ENCODE measurements at regions not wholly inside any gene's neighbourhood (a gene's known extent, or its start where the extent isn't known, plus 50 kb on each side); places are given as distances from the start of the nearest gene placed in this dataset.

DNA sequence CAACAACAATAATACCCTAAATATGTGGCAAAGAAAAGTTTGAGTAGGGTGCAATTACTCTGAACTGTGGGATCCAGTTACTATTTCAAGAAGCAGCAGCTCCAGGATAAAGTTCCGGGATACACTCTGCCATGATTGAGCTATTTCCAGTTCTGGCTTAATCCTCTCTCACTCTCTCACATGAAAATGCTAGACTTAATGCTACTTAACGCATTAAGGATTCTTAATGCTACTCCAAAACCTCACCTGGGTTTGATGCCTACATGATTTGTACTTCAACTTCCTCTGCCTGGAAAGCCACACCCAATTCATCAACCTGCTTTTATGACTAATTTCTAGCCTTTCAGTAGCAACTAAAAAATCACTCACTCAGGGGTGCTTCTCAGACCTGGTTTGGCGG is 151.1 kb upstream of the HNMT start:
- Histone ChIP-seq H3K27ac (ENCODE audit: low read depth, low read length) (no peak overlapping the region), H2BK12ac (ENCODE audit: low read length) (no peak overlapping the region), H3K79me2 (ENCODE audit: control insufficient read depth, insufficient read depth, low read length, poor library complexity) (no peaks in the 10 kb centered on the region), H3K4me2 (ENCODE audit: low read length) (no peak overlapping the region), H3K4me3 (ENCODE audit: low read depth, low read length) (no peak overlapping the region), H3K27me3 (ENCODE audit: insufficient read depth, low read length) (no peaks in the 10 kb centered on the region), H3K14ac (ENCODE audit: low read length) (no peak overlapping the region), H3K9me3 (ENCODE audit: insufficient read depth, low read depth, low read length) (no peaks in the 10 kb centered on the region), H2BK5ac (ENCODE audit: low read depth, low read length, poor library complexity) (no peak overlapping the region), H3K18ac (ENCODE audit: low read length) (no peak overlapping the region), H3K4ac (ENCODE audit: low read depth, low read length) (no peak overlapping the region), H3K79me1 (ENCODE audit: low read length) (no peaks in the 10 kb centered on the region), H3K36me3 (ENCODE audit: control insufficient read depth in 1 of 2, insufficient read depth in 2 of 2, low read length in 2 of 2) (no peaks in the 10 kb centered on the region), H2BK120ac (ENCODE audit: insufficient read depth, low read length, poor library complexity) (no peak overlapping the region), H3K23ac (ENCODE audit: low read length) (no peak overlapping the region), H3K4me1 (ENCODE audit: control insufficient read depth in 1 of 2, insufficient read depth in 2 of 2, low read length in 2 of 2) (no peaks in the 10 kb centered on the region), H4K12ac (ENCODE audit: low read depth, low read length) (no peak overlapping the region), H2AK5ac (ENCODE audit: low read length) (no peak overlapping the region), H4K91ac (ENCODE audit: low read depth, low read length) (no peak overlapping the region), H4K8ac (ENCODE audit: low read depth, low read length) (no peak overlapping the region), H2AFZ (ENCODE audit: insufficient read depth, low read length, poor library complexity) (no peak overlapping the region), H3K9ac (ENCODE audit: low read length) (no peak overlapping the region)
- no CpG with 5 or more reads among the region's 3 CpGs for WGBS (ENCODE audit: extremely low coverage, insufficient coverage, insufficient read length)
- no peak for DNase-seq

DNA sequence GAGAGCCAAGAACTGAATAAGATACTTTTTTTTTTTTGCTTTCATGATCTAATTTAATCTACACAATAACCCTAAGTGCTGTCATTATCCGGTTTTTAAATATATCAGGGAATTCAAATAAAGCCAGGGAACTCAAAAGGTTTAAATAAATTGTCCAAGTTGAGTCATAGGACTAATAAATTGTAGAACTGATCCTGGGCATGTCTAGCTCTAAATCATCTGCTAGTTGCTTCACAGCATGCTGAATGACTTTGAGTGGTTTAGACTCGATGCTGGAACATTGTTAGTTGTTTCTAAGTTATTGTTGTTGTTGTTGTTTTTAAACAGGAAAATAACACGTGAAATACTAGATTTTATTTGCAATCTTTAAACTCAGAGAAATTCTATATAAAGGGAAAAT is 147.2 kb upstream of the HNMT start:
- Histone ChIP-seq H4K8ac (ENCODE audit: low read depth, low read length) (no peak overlapping the region), H3K4ac (ENCODE audit: low read depth, low read length) (no peak overlapping the region), H4K12ac (ENCODE audit: low read depth, low read length) (no peak overlapping the region)

DNA sequence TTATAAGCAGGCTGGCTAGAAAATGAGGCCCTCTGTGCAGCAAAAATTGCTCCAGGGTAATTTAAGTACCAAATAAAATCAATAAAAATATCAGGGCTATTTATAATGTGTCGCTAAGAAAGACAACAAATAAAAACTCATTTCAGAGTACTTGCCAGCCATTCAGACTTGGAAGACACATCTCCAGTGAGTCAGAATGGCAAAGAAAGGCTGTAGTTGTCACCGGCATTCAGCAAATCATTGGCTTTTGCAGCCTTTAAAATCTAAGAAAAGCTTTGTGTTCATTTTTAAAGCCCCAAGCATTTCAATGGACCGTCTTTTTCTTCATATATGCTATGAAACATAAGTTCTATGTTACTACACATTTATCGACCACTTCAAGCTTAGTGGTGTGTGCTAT is 141.1 kb upstream of the HNMT start:
- no peaks in the 10 kb centered on the region for H3K79me2 ChIP-seq (ENCODE audit: control insufficient read depth, insufficient read depth, low read length, poor library complexity)
- H2AFZ ChIP-seq (ENCODE audit: insufficient read depth, low read length, poor library complexity), result no peak overlapping the region
- no peak overlapping the region for H3K4ac ChIP-seq (ENCODE audit: low read depth, low read length)
- no peaks in the 10 kb centered on the region for H3K27me3 ChIP-seq (ENCODE audit: insufficient read depth, low read length)
- H3K4me1 ChIP-seq (ENCODE audit: control insufficient read depth in 1 of 2, insufficient read depth in 2 of 2, low read length in 2 of 2), result peaks cover 0 to 2% of the 10 kb centered on the region in 2 experiments
- H2AK5ac ChIP-seq (ENCODE audit: low read length), result no peak overlapping the region
- H4K91ac ChIP-seq (ENCODE audit: low read depth, low read length), result no peak overlapping the region
- WGBS (ENCODE audit: extremely low coverage, insufficient coverage, insufficient read length), result no CpG with 5 or more reads among the region's 4 CpGs
- no peak overlapping the region for H2BK5ac ChIP-seq (ENCODE audit: low read depth, low read length, poor library complexity)
- no peak overlapping the region for H3K9ac ChIP-seq (ENCODE audit: low read length)
- H4K12ac ChIP-seq (ENCODE audit: low read depth, low read length), result no peak overlapping the region
- H3K27ac ChIP-seq (ENCODE audit: low read depth, low read length), result no peak overlapping the region
- H3K23ac ChIP-seq (ENCODE audit: low read length), result no peak overlapping the region
- no peaks in the 10 kb centered on the region for H3K36me3 ChIP-seq (ENCODE audit: control insufficient read depth in 1 of 2, insufficient read depth in 2 of 2, low read length in 2 of 2)
- H3K9me3 ChIP-seq (ENCODE audit: insufficient read depth, low read depth, low read length), result no peaks in the 10 kb centered on the region
- no peak overlapping the region for H2BK12ac ChIP-seq (ENCODE audit: low read length)
- DNase-seq, result no peak
- no peak overlapping the region for H2BK120ac ChIP-seq (ENCODE audit: insufficient read depth, low read length, poor library complexity)
- H3K18ac ChIP-seq (ENCODE audit: low read length), result no peak overlapping the region
- no peak overlapping the region for H3K4me3 ChIP-seq (ENCODE audit: low read depth, low read length)
- no peak overlapping the region for H4K8ac ChIP-seq (ENCODE audit: low read depth, low read length)
- no peak overlapping the region for H3K4me2 ChIP-seq (ENCODE audit: low read length)
- no peaks in the 10 kb centered on the region for H3K79me1 ChIP-seq (ENCODE audit: low read length)
- no peak overlapping the region for H3K14ac ChIP-seq (ENCODE audit: low read length)

More for the DNA sequence above, 147.2 kb upstream of the HNMT start:
- Histone ChIP-seq H3K27ac (ENCODE audit: low read depth, low read length) (no peak overlapping the region), H3K9ac (ENCODE audit: low read length) (no peak overlapping the region), H2BK5ac (ENCODE audit: low read depth, low read length, poor library complexity) (no peak overlapping the region), H4K91ac (ENCODE audit: low read depth, low read length) (no peak overlapping the region), H3K27me3 (ENCODE audit: insufficient read depth, low read length) (no peaks in the 10 kb centered on the region), H3K4me3 (ENCODE audit: low read depth, low read length) (no peak overlapping the region), H2AK5ac (ENCODE audit: low read length) (no peak overlapping the region), H3K36me3 (ENCODE audit: control insufficient read depth in 1 of 2, insufficient read depth in 2 of 2, low read length in 2 of 2) (no peaks in the 10 kb centered on the region), H3K79me2 (ENCODE audit: control insufficient read depth, insufficient read depth, low read length, poor library complexity) (no peaks in the 10 kb centered on the region), H3K79me1 (ENCODE audit: low read length) (no peaks in the 10 kb centered on the region), H3K23ac (ENCODE audit: low read length) (no peak overlapping the region), H2AFZ (ENCODE audit: insufficient read depth, low read length, poor library complexity) (no peak overlapping the region), H3K4me2 (ENCODE audit: low read length) (no peak overlapping the region), H3K18ac (ENCODE audit: low read length) (no peak overlapping the region), H3K14ac (ENCODE audit: low read length) (no peak overlapping the region), H3K9me3 (ENCODE audit: insufficient read depth, low read depth, low read length) (no peaks in the 10 kb centered on the region), H3K4me1 (ENCODE audit: control insufficient read depth in 1 of 2, insufficient read depth in 2 of 2, low read length in 2 of 2) (no peaks in the 10 kb centered on the region), H2BK120ac (ENCODE audit: insufficient read depth, low read length, poor library complexity) (no peak overlapping the region), H2BK12ac (ENCODE audit: low read length) (no peak overlapping the region)
- no CpG with 5 or more reads among the region's 3 CpGs for WGBS (ENCODE audit: extremely low coverage, insufficient coverage, insufficient read length)
- no peak for DNase-seq

GRCh38 chr2:137824501-137824900 is 139.8 kb upstream of the HNMT start:
- Histone ChIP-seq H3K4ac (ENCODE audit: low read depth, low read length) (no peak overlapping the region), H2BK5ac (ENCODE audit: low read depth, low read length, poor library complexity) (no peak overlapping the region), H4K12ac (ENCODE audit: low read depth, low read length) (no peak overlapping the region), H2AK5ac (ENCODE audit: low read length) (no peak overlapping the region), H3K9ac (ENCODE audit: low read length) (no peak overlapping the region), H3K27me3 (ENCODE audit: insufficient read depth, low read length) (no peaks in the 10 kb centered on the region), H3K27ac (ENCODE audit: low read depth, low read length) (no peak overlapping the region), H2BK120ac (ENCODE audit: insufficient read depth, low read length, poor library complexity) (no peak overlapping the region), H3K9me3 (ENCODE audit: insufficient read depth, low read depth, low read length) (no peaks in the 10 kb centered on the region), H3K79me2 (ENCODE audit: control insufficient read depth, insufficient read depth, low read length, poor library complexity) (no peaks in the 10 kb centered on the region), H2BK12ac (ENCODE audit: low read length) (no peak overlapping the region), H4K8ac (ENCODE audit: low read depth, low read length) (no peak overlapping the region), H3K36me3 (ENCODE audit: control insufficient read depth in 1 of 2, insufficient read depth in 2 of 2, low read length in 2 of 2) (no peaks in the 10 kb centered on the region), H3K4me3 (ENCODE audit: low read depth, low read length) (no peak overlapping the region), H4K91ac (ENCODE audit: low read depth, low read length) (no peak overlapping the region), H3K23ac (ENCODE audit: low read length) (no peak overlapping the region), H2AFZ (ENCODE audit: insufficient read depth, low read length, poor library complexity) (no peak overlapping the region), H3K18ac (ENCODE audit: low read length) (no peak overlapping the region), H3K4me2 (ENCODE audit: low read length) (no peak overlapping the region), H3K4me1 (ENCODE audit: control insufficient read depth in 1 of 2, insufficient read depth in 2 of 2, low read length in 2 of 2) (peaks cover 0 to 2% of the 10 kb centered on the region in 2 experiments), H3K79me1 (ENCODE audit: low read length) (no peaks in the 10 kb centered on the region), H3K14ac (ENCODE audit: low read length) (no peak overlapping the region)
- WGBS (ENCODE audit: extremely low coverage, insufficient coverage, insufficient read length), result no CpG with 5 or more reads among the region's 1 CpG
- no peak for DNase-seq

Data from trophoblast cell (in vitro differentiated cells and primary cell).